Mesothelial cell of epicardium (in vitro differentiated cells): ENCODE measurements at regions not wholly inside any gene's neighbourhood (a gene's known extent, or its start where the extent isn't known, plus 50 kb on each side); places are given as distances from the start of the nearest gene placed in this dataset.
A peak's percentile ranks its signal among the peaks of the same experiment; 100 is the strongest.

Experiments
- DNase-seq, 2 experiments: peaks; one replicate each; pipeline ENCODE4 v3.0.0; 2021; ENCODE audit warnings: low spot score in 2 of 2; ENCODE audit not compliant: unreplicated experiment in 2 of 2
- H3K27ac Mint-ChIP-seq: 2 replicates; pipeline ENCODE4 v1.8.0; 2021; ENCODE audit warnings: mixed read lengths
- H3K27me3 Mint-ChIP-seq: 2 replicates; pipeline ENCODE4 v1.8.0; 2021; ENCODE audit warnings: low read depth, mixed read lengths
- H3K36me3 Mint-ChIP-seq: 2 replicates; pipeline ENCODE4 v1.8.0; 2021; ENCODE audit warnings: mixed read lengths
- H3K4me1 Mint-ChIP-seq: 2 replicates; pipeline ENCODE4 v1.8.0; 2021; ENCODE audit warnings: mixed read lengths
- H3K4me3 Mint-ChIP-seq: 2 replicates; pipeline ENCODE4 v1.8.0; 2021; ENCODE audit warnings: mild to moderate bottlenecking, moderate library complexity, mixed read lengths
- H3K9me3 Mint-ChIP-seq: 2 replicates; pipeline ENCODE4 v1.8.0; 2021; ENCODE audit warnings: mixed read lengths
- TF ChIP-seq, protein P1 (sequence below): fragments of 200-600 bp; sonication (generic); IDR thresholded peaks from one replicate; pipeline ENCODE4 v1.5.0; 2021; ENCODE audit warnings: antibody characterized with exemption; ENCODE audit not compliant: unreplicated experiment

DNA sequence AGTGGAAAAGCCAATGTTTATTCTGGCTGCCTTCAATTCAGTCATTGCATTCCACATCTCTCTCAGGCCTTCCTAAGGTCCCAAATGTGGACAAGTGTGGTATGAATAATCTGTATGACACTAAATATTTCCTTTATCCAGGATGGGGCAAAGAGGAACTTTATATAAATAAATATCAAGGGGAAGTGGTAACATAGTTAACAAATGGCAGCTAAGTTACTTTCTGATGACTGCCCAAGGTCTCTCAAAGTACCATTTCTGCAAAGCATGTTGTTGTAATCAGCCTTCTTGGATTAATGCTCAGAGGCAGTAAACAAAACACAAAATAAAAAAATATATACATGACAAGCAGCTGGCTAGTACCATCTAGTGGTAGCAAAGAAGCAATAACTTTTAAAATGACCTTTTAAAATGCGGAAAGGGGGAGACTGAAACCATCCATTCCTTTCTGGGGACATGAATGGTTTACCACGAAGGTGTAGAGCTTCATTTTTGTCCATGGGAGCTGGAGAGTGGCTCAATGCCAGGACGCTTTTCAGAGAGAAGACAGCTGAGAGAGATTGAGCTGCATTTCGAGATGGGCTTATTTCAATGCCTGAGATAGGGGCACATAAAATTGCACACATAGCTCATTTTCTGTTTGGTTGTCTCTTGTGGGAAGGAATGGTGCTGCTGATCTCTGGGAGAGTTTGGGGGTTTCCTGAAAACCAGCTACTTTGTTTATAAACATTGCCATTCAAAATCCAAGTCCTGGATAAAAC lies 259.2 kb downstream of the RFC3 start:
- peaks cover 23% of the 10 kb centered on the region for H3K9me3 Mint-ChIP-seq

DNA sequence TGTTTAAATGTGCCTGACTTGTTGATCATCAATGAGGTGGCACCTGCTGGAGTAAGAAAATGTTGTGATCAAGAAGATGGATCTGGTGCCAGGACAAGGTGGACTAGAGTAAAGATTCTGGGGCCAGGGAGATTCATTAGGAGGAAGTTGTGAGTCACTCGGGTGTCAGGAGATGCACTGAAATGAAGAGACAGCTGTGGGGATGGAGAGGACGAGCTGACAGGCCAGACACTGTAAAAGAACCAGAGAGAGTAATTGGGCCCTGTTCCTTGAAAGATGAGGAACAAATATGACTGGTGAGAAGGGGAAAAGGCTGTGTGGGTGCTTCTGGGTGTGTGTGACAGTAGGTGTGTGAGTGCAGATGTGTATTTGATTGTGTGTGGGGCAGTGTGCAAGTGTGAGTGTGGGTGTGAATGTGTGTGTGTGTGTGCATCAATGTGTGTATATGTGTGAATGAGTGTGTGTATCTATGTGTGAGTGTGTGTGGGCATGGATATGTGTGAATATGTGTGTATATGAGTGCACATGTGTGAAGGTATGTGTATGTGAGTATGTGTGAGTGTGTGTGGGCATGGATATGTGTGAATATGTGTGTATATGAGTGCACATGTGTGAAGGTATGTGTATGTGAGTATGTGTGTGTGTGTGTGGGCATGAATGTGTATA lies 260.5 kb downstream of the RFC3 start:
- Mint-ChIP-seq H3K9me3 (peaks cover 12% of the 10 kb centered on the region), H3K27ac (no peak overlapping the region), H3K27me3 (no peaks in the 10 kb centered on the region), H3K36me3 (peaks cover 6% of the 10 kb centered on the region), H3K4me3 (no peak overlapping the region), H3K4me1 (peaks cover 2% of the 10 kb centered on the region)
- TF ChIP-seq, protein P1, sequence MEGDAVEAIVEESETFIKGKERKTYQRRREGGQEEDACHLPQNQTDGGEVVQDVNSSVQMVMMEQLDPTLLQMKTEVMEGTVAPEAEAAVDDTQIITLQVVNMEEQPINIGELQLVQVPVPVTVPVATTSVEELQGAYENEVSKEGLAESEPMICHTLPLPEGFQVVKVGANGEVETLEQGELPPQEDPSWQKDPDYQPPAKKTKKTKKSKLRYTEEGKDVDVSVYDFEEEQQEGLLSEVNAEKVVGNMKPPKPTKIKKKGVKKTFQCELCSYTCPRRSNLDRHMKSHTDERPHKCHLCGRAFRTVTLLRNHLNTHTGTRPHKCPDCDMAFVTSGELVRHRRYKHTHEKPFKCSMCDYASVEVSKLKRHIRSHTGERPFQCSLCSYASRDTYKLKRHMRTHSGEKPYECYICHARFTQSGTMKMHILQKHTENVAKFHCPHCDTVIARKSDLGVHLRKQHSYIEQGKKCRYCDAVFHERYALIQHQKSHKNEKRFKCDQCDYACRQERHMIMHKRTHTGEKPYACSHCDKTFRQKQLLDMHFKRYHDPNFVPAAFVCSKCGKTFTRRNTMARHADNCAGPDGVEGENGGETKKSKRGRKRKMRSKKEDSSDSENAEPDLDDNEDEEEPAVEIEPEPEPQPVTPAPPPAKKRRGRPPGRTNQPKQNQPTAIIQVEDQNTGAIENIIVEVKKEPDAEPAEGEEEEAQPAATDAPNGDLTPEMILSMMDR: no peak
- no peak for DNase-seq

More for the DNA sequence above, 259.2 kb downstream of the RFC3 start:
- Mint-ChIP-seq H3K4me3 (no peak overlapping the region), H3K27ac (no peak overlapping the region), H3K27me3 (no peaks in the 10 kb centered on the region), H3K36me3 (peaks cover 6% of the 10 kb centered on the region), H3K4me1 (peaks cover 2% of the 10 kb centered on the region)
- no peak for DNase-seq
- TF ChIP-seq, protein P1: peak; percentile 24

DNA sequence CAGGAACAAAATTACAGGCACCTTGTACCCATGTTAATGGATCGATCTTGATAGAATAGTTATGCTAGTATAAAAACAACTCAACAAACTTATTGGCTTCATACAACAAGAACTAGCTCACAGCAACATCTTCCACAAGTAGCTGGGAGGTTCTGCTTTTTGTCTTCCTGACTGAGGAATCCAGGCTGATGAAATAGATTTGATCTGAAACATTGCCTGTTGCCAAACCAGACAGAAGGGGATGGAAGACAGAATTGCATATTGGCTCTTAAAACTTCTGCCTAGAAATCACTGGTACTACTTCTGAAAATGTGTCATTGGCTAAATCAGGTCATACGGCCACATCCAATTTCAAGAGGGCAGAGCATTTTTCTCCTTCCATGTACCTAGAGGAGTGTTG lies 267.3 kb downstream of the RFC3 start:
- DNase-seq: no peak
- TF ChIP-seq, protein P1: no peak
- Mint-ChIP-seq H3K4me3 (no peak overlapping the region), H3K9me3 (peaks cover 34% of the 10 kb centered on the region), H3K36me3 (peaks cover 6% of the 10 kb centered on the region), H3K27ac (no peak overlapping the region), H3K27me3 (no peaks in the 10 kb centered on the region), H3K4me1 (no peaks in the 10 kb centered on the region)

DNA sequence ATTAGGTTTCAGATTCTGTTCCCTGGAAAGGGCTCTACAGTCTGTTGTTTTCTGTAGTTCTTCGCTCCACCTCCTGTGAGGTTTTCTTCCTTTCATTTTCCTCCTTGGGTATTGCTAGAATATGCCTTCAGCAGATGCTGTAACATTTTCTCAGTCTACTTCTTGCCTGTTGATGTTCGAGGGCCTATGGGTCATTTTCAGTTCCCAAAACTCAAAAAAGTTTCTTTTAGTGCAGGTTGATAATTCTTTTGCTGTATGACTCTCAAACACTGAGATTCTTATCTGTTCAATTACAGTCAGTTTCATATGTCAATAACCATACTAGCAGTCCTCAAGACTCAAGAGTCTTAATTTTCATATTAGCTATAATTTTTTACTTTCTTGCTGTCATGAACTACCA lies 268.3 kb downstream of the RFC3 start:
- peaks cover 6% of the 10 kb centered on the region for H3K36me3 Mint-ChIP-seq
- H3K27me3 Mint-ChIP-seq: no peaks in the 10 kb centered on the region
- H3K9me3 Mint-ChIP-seq: peaks cover 34% of the 10 kb centered on the region

DNA sequence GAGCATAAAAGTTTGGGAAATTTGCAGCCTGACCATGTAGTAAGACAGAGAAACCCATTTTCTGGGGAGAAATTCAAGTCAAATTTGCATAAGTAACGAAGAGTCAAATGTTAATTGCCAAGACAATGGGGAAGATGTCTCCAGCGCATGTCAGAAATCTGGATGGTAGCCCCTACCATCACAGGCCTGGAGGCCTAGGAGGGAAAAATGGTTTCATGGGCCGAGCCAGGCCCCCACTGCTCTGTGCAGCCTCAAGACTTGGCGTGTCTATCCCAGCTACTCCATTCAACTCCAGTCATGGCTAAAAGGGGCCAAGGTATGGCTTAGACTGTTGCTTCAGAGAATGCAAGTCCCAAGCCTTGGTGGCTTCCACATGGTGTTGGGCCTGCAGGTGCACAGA lies 269.8 kb downstream of the RFC3 start:
- no peaks in the 10 kb centered on the region for H3K4me1 Mint-ChIP-seq
- no peak for DNase-seq
- no peak overlapping the region for H3K4me3 Mint-ChIP-seq
- H3K27ac Mint-ChIP-seq: no peak overlapping the region
- H3K9me3 Mint-ChIP-seq: peaks cover 34% of the 10 kb centered on the region
- TF ChIP-seq, protein P1: no peak
- H3K36me3 Mint-ChIP-seq: peaks cover 6% of the 10 kb centered on the region
- H3K27me3 Mint-ChIP-seq: no peaks in the 10 kb centered on the region

More for the DNA sequence above, 268.3 kb downstream of the RFC3 start:
- TF ChIP-seq, protein P1: no peak
- DNase-seq: no peak
- H3K4me3 Mint-ChIP-seq: no peak overlapping the region
- no peak overlapping the region for H3K27ac Mint-ChIP-seq
- no peaks in the 10 kb centered on the region for H3K4me1 Mint-ChIP-seq
